Body of pancreas (tissue), 4 donors: ENCODE measurements at regions not wholly inside any gene's neighbourhood (a gene's known extent, or its start where the extent isn't known, plus 50 kb on each side); places are given as distances from the start of the nearest gene placed in this dataset.

Experiments used
- POLR2A ChIP-seq, 3 donors: fragments of 450-650 bp; IDR thresholded peaks; one replicate each; pipeline ENCODE4 v1.6.1; 2016; ENCODE audit warnings: antibody characterized with exemption in 3 of 3, mild to moderate bottlenecking in 2 of 3
- TF ChIP-seq, protein P1 (sequence below), 7 experiments: fragments of 450-650 bp in 4 of 7; fragments of 200-600 bp in 3 of 7; sonication (generic) in 3 of 7; IDR thresholded peaks; one replicate each; pipeline ENCODE4 v1.5.1; 2016 to 2019; ENCODE audit warnings: antibody characterized with exemption in 7 of 7

DNA sequence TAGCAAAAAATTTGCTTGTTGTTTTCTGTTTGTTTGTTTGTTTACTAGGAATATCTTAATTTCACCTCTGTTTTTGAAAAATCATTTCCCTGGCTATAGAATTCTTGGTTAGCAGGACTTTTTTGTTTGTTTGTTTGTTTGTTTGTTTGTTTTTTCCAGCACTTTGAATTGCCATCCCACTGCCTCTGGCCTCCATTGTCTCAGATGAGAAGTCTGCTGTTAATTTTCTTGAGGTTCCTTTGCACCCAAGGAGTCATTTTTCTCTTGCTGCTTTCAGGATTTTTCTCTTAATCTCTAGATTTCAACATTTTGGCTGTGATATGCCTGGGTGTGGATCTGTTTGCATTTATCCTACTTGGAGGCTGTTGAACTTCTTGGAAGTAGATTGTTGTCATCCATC, 105.7 kb downstream of the FOXL3 start:
- TF ChIP-seq, protein P1, sequence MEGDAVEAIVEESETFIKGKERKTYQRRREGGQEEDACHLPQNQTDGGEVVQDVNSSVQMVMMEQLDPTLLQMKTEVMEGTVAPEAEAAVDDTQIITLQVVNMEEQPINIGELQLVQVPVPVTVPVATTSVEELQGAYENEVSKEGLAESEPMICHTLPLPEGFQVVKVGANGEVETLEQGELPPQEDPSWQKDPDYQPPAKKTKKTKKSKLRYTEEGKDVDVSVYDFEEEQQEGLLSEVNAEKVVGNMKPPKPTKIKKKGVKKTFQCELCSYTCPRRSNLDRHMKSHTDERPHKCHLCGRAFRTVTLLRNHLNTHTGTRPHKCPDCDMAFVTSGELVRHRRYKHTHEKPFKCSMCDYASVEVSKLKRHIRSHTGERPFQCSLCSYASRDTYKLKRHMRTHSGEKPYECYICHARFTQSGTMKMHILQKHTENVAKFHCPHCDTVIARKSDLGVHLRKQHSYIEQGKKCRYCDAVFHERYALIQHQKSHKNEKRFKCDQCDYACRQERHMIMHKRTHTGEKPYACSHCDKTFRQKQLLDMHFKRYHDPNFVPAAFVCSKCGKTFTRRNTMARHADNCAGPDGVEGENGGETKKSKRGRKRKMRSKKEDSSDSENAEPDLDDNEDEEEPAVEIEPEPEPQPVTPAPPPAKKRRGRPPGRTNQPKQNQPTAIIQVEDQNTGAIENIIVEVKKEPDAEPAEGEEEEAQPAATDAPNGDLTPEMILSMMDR (IDR thresholded peaks at IDR 0.05) = no peak
- no peak for TF ChIP-seq POLR2A (IDR thresholded peaks at IDR 0.05)
